WTC11 (cell line): ENCODE measurements at regions not wholly inside any gene's neighbourhood (a gene's known extent, or its start where the extent isn't known, plus 50 kb on each side); places are given as distances from the start of the nearest gene placed in this dataset.

Experiments used
- ATAC-seq: fragments of 200-7000 bp; cut with Tn5 transposase; 2 replicates; pipeline ENCODE4 v1.10.0; 2021; ENCODE audit warnings: mild to moderate bottlenecking, moderate library complexity
- CTCF ChIA-PET: fragments of 300-600 bp; sonication (Branson Sonifier 250); formaldehyde crosslinking; loops from one replicate; lab custom pipeline; 2021; ENCODE audit warnings: antibody characterized with exemption; lab: Charles Lee
- POLR2A ChIA-PET: fragments of 350-600 bp; sonication (Branson Sonifier 250); formaldehyde crosslinking; loops from one replicate; lab custom pipeline; 2021; ENCODE audit warnings: antibody characterized with exemption; lab: Charles Lee
- DNase-seq: peaks from one replicate; pipeline ENCODE4 v3.0.0; 2021; ENCODE audit warnings: low spot score
- H3K27ac Mint-ChIP-seq: 2 replicates; pipeline ENCODE4 v1.8.0; 2021; ENCODE audit warnings: mixed read lengths
- H3K27me3 Mint-ChIP-seq: 2 replicates; pipeline ENCODE4 v1.8.0; 2021; ENCODE audit warnings: low read depth, mild to moderate bottlenecking, moderate library complexity, mixed read lengths
- H3K36me3 Mint-ChIP-seq: 2 replicates; pipeline ENCODE4 v1.8.0; 2021; ENCODE audit warnings: mixed read lengths
- H3K4me1 Mint-ChIP-seq: 2 replicates; pipeline ENCODE4 v1.8.0; 2022; ENCODE audit warnings: mixed read lengths
- H3K4me3 Mint-ChIP-seq: 2 replicates; pipeline ENCODE4 v1.8.0; 2021; ENCODE audit warnings: mild to moderate bottlenecking, moderate library complexity, mixed read lengths
- H3K9me3 Mint-ChIP-seq: 2 replicates; pipeline ENCODE4 v1.8.0; 2021; ENCODE audit warnings: mixed read lengths
- CREM ChIP-seq: sonication (generic); formaldehyde crosslinking; IDR thresholded peaks from 2 replicates; pipeline ENCODE4 v1.8.1; 2022; ENCODE audit warnings: mild to moderate bottlenecking, missing genetic modification reagents, moderate library complexity
- ETV6 ChIP-seq: sonication (generic); formaldehyde crosslinking; IDR thresholded peaks from 2 replicates; pipeline ENCODE4 v1.8.1; 2022; ENCODE audit warnings: mild to moderate bottlenecking, missing genetic modification reagents
- FOXP1 ChIP-seq: sonication (generic); formaldehyde crosslinking; IDR thresholded peaks from 2 replicates; pipeline ENCODE4 v1.8.0; 2022; ENCODE audit warnings: missing genetic modification reagents, mild to moderate bottlenecking, moderate library complexity, borderline replicate concordance
- JUN ChIP-seq: sonication (generic); formaldehyde crosslinking; IDR thresholded peaks from 2 replicates; pipeline ENCODE4 v1.8.0; 2023; ENCODE audit warnings: mild to moderate bottlenecking, missing genetic modification reagents
- MYBL2 ChIP-seq: sonication (generic); formaldehyde crosslinking; IDR thresholded peaks from 2 replicates; pipeline ENCODE4 v1.8.1; 2023; ENCODE audit warnings: mild to moderate bottlenecking, moderate library complexity, missing genetic modification reagents
- NFE2L1 ChIP-seq: sonication (generic); formaldehyde crosslinking; IDR thresholded peaks from 2 replicates; pipeline ENCODE4 v1.8.1; 2023; ENCODE audit warnings: missing genetic modification reagents
- NFYB ChIP-seq: sonication (generic); formaldehyde crosslinking; conservative IDR thresholded peaks from 2 replicates; pipeline ENCODE4 v1.8.0; 2022; ENCODE audit warnings: low read depth, missing genetic modification reagents
- RORB ChIP-seq: fragments of 250-450 bp; sonication (Bioruptor Pico); IDR thresholded peaks from 2 replicates; pipeline ENCODE4 v1.9.0; 2021; ENCODE audit warnings: mild to moderate bottlenecking
- SMAD3 ChIP-seq: sonication (generic); formaldehyde crosslinking; IDR thresholded peaks from 2 replicates; pipeline ENCODE4 v1.8.0; 2022; ENCODE audit warnings: missing genetic modification reagents, mild to moderate bottlenecking, borderline replicate concordance
- TEAD1 ChIP-seq: sonication (generic); formaldehyde crosslinking; IDR thresholded peaks from 2 replicates; pipeline ENCODE4 v1.8.0; 2022; ENCODE audit warnings: mild to moderate bottlenecking, missing genetic modification reagents
- ZNF317 ChIP-seq: sonication (generic); formaldehyde crosslinking; IDR thresholded peaks from 2 replicates; pipeline ENCODE4 v1.8.1; 2023; ENCODE audit warnings: low read depth, mild to moderate bottlenecking, moderate library complexity, missing genetic modification reagents, borderline replicate concordance
- TF ChIP-seq, protein P1 (sequence below): sonication (generic); formaldehyde crosslinking; IDR thresholded peaks from 2 replicates; pipeline ENCODE4 v1.8.1; 2023; ENCODE audit warnings: mild to moderate bottlenecking, missing genetic modification reagents, borderline replicate concordance
- TF ChIP-seq, protein P2 (sequence below): fragments of 200-600 bp; IDR thresholded peaks from 2 replicates; pipeline ENCODE4 v1.8.0; 2022; ENCODE audit warnings: antibody characterized with exemption
- TF ChIP-seq, protein P3 (sequence below): sonication (generic); formaldehyde crosslinking; conservative IDR thresholded peaks from 2 replicates; pipeline ENCODE4 v1.8.1; 2023; ENCODE audit warnings: mild to moderate bottlenecking, low read depth, missing genetic modification reagents, moderate library complexity
- TF ChIP-seq, protein P4 (sequence below): fragments of 250-450 bp; sonication (Bioruptor Pico); IDR thresholded peaks from 2 replicates; pipeline ENCODE4 v2.1.2; 2022; ENCODE audit warnings: mild to moderate bottlenecking, moderate library complexity
- TF ChIP-seq, protein P5 (sequence below): sonication (generic); formaldehyde crosslinking; IDR thresholded peaks from 2 replicates; pipeline ENCODE4 v1.8.1; 2023; ENCODE audit warnings: mild to moderate bottlenecking, moderate library complexity, missing genetic modification reagents
- TF ChIP-seq, protein P6 (sequence below): sonication (generic); formaldehyde crosslinking; IDR thresholded peaks from 2 replicates; pipeline ENCODE4 v1.8.1; 2022; ENCODE audit warnings: low read depth, missing genetic modification reagents, borderline replicate concordance

DNA sequence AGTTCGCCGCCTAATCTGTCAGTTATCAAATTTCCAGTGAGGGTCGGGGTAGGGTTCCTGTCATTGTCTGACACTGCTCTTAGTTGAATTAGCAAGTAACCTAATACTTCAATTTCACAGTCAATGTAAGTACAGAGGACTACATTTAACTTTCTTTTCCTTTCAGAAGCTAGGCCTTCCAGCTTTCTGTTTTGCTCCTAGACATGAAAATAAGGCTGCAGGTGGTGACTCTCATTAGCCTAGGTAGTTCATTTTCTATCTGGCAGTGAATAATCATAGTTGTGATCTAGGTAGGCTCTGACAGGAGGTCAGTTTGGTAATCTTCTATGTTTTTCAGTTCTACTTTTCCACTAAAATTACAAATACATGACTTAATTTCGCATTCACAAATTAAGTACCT, 783.1 kb downstream of the MRPL39 start (continued):
- TF ChIP-seq, protein P1, sequence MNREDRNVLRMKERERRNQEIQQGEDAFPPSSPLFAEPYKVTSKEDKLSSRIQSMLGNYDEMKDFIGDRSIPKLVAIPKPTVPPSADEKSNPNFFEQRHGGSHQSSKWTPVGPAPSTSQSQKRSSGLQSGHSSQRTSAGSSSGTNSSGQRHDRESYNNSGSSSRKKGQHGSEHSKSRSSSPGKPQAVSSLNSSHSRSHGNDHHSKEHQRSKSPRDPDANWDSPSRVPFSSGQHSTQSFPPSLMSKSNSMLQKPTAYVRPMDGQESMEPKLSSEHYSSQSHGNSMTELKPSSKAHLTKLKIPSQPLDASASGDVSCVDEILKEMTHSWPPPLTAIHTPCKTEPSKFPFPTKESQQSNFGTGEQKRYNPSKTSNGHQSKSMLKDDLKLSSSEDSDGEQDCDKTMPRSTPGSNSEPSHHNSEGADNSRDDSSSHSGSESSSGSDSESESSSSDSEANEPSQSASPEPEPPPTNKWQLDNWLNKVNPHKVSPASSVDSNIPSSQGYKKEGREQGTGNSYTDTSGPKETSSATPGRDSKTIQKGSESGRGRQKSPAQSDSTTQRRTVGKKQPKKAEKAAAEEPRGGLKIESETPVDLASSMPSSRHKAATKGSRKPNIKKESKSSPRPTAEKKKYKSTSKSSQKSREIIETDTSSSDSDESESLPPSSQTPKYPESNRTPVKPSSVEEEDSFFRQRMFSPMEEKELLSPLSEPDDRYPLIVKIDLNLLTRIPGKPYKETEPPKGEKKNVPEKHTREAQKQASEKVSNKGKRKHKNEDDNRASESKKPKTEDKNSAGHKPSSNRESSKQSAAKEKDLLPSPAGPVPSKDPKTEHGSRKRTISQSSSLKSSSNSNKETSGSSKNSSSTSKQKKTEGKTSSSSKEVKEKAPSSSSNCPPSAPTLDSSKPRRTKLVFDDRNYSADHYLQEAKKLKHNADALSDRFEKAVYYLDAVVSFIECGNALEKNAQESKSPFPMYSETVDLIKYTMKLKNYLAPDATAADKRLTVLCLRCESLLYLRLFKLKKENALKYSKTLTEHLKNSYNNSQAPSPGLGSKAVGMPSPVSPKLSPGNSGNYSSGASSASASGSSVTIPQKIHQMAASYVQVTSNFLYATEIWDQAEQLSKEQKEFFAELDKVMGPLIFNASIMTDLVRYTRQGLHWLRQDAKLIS (CRISPR knock-in tag) = no peak
- TF ChIP-seq, protein P2, sequence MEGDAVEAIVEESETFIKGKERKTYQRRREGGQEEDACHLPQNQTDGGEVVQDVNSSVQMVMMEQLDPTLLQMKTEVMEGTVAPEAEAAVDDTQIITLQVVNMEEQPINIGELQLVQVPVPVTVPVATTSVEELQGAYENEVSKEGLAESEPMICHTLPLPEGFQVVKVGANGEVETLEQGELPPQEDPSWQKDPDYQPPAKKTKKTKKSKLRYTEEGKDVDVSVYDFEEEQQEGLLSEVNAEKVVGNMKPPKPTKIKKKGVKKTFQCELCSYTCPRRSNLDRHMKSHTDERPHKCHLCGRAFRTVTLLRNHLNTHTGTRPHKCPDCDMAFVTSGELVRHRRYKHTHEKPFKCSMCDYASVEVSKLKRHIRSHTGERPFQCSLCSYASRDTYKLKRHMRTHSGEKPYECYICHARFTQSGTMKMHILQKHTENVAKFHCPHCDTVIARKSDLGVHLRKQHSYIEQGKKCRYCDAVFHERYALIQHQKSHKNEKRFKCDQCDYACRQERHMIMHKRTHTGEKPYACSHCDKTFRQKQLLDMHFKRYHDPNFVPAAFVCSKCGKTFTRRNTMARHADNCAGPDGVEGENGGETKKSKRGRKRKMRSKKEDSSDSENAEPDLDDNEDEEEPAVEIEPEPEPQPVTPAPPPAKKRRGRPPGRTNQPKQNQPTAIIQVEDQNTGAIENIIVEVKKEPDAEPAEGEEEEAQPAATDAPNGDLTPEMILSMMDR = no peak
- TF ChIP-seq MYBL2 (CRISPR knock-in tag) (no peak), FOXP1 (CRISPR knock-in tag) (no peak), RORB (no peak), ZNF317 (CRISPR knock-in tag) (no peak)
- TF ChIP-seq, protein P3, sequence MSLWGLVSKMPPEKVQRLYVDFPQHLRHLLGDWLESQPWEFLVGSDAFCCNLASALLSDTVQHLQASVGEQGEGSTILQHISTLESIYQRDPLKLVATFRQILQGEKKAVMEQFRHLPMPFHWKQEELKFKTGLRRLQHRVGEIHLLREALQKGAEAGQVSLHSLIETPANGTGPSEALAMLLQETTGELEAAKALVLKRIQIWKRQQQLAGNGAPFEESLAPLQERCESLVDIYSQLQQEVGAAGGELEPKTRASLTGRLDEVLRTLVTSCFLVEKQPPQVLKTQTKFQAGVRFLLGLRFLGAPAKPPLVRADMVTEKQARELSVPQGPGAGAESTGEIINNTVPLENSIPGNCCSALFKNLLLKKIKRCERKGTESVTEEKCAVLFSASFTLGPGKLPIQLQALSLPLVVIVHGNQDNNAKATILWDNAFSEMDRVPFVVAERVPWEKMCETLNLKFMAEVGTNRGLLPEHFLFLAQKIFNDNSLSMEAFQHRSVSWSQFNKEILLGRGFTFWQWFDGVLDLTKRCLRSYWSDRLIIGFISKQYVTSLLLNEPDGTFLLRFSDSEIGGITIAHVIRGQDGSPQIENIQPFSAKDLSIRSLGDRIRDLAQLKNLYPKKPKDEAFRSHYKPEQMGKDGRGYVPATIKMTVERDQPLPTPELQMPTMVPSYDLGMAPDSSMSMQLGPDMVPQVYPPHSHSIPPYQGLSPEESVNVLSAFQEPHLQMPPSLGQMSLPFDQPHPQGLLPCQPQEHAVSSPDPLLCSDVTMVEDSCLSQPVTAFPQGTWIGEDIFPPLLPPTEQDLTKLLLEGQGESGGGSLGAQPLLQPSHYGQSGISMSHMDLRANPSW (CRISPR knock-in tag) = no peak
- TF ChIP-seq, protein P4, sequence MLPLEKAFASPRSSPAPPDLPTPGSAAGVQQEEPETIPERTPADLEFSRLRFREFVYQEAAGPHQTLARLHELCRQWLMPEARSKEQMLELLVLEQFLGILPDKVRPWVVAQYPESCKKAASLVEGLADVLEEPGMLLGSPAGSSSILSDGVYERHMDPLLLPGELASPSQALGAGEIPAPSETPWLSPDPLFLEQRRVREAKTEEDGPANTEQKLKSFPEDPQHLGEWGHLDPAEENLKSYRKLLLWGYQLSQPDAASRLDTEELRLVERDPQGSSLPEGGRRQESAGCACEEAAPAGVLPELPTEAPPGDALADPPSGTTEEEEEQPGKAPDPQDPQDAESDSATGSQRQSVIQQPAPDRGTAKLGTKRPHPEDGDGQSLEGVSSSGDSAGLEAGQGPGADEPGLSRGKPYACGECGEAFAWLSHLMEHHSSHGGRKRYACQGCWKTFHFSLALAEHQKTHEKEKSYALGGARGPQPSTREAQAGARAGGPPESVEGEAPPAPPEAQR (CRISPR knock-in tag) = no peak
- TF ChIP-seq, protein P5, sequence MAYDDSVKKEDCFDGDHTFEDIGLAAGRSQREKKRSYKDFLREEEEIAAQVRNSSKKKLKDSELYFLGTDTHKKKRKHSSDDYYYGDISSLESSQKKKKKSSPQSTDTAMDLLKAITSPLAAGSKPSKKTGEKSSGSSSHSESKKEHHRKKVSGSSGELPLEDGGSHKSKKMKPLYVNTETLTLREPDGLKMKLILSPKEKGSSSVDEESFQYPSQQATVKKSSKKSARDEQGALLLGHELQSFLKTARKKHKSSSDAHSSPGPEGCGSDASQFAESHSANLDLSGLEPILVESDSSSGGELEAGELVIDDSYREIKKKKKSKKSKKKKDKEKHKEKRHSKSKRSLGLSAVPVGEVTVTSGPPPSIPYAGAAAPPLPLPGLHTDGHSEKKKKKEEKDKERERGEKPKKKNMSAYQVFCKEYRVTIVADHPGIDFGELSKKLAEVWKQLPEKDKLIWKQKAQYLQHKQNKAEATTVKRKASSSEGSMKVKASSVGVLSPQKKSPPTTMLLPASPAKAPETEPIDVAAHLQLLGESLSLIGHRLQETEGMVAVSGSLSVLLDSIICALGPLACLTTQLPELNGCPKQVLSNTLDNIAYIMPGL (CRISPR knock-in tag) = no peak
- TF ChIP-seq, all 79 proteins: peak for 0

DNA sequence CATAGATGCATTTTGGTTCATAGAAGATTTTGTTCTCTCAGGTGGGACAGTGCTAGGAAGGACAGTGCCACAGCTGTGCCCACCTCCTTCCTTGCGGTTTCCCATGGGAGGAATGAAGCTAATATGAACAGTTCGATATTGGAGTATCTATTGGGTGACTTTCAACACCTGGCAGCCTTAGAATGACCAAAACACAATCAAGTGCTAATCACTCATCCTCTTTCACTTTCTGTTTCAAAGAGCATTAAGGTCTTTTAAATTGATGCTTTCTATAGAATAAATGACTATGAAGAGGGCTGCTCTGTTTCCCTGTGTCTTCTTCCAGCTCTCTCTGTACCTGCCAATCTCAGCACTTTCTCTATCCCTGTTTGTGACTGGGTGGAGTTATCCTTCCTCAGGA, 784.0 kb downstream of the MRPL39 start:
- ATAC-seq (no peak), DNase-seq (no peak)
- Mint-ChIP-seq H3K27ac (no peak overlapping the region), H3K27me3 (no peaks in the 10 kb centered on the region), H3K36me3 (peaks cover 9% of the 10 kb centered on the region; the same call in 1 of the 2 replicates), H3K9me3 (peaks cover 33% of the 10 kb centered on the region; the same call in 1 of the 2 replicates), H3K4me1 (no peaks in the 10 kb centered on the region), H3K4me3 (no peak overlapping the region)
- POLR2A ChIA-PET = no interaction called here
- CTCF ChIA-PET = no interaction called here
- TF ChIP-seq, protein P1 (CRISPR knock-in tag) = no peak
- TF ChIP-seq SMAD3 (CRISPR knock-in tag) = no peak
- TF ChIP-seq TEAD1 (CRISPR knock-in tag) = no peak
- TF ChIP-seq ETV6 = no peak
- TF ChIP-seq FOXP1 (CRISPR knock-in tag) = no peak
- TF ChIP-seq CREM (CRISPR knock-in tag) = no peak
- TF ChIP-seq NFYB (CRISPR knock-in tag) = no peak
- no peak for TF ChIP-seq JUN (CRISPR knock-in tag)
- TF ChIP-seq, protein P6, sequence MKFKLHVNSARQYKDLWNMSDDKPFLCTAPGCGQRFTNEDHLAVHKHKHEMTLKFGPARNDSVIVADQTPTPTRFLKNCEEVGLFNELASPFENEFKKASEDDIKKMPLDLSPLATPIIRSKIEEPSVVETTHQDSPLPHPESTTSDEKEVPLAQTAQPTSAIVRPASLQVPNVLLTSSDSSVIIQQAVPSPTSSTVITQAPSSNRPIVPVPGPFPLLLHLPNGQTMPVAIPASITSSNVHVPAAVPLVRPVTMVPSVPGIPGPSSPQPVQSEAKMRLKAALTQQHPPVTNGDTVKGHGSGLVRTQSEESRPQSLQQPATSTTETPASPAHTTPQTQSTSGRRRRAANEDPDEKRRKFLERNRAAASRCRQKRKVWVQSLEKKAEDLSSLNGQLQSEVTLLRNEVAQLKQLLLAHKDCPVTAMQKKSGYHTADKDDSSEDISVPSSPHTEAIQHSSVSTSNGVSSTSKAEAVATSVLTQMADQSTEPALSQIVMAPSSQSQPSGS = no peak
- TF ChIP-seq NFE2L1 (CRISPR knock-in tag) = no peak
